HG03108 (cell line): ENCODE measurements at regions not wholly inside any gene's neighbourhood (a gene's known extent, or its start where the extent isn't known, plus 50 kb on each side); places are given as distances from the start of the nearest gene placed in this dataset.
"Not testable (repeated sequence)": the region's sequence is repeated elsewhere in the genome, so short reads cannot be mapped to it uniquely, and the experiment has no call there.

ENCODE experiments used
- ATAC-seq: cut with Tn5 transposase; IDR thresholded peaks from one replicate; pipeline ENCODE4 v1.9.1; 2021; ENCODE audit warnings: moderate library complexity; ENCODE audit not compliant: unreplicated experiment

DNA sequence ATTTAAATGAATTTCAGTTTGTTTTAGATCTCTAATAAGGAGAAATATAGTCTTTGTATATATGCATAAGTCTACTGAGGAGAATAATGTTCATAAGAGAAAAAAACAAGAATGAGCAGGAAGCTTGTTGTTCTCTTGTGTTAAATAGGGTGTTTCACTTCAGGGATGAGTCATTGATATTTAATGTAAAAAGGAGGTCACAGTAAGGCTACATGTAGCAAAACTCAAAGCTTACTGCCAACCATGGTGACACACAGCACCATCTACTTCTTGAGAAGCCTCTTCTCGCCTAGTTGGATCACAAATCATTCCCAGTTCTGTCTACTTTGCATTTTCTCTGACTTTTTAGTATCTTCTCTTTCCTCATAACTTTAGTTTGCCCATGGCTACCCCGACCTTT, 1466.0 kb upstream of the C9orf72 start:
- ATAC-seq = no peak

DNA sequence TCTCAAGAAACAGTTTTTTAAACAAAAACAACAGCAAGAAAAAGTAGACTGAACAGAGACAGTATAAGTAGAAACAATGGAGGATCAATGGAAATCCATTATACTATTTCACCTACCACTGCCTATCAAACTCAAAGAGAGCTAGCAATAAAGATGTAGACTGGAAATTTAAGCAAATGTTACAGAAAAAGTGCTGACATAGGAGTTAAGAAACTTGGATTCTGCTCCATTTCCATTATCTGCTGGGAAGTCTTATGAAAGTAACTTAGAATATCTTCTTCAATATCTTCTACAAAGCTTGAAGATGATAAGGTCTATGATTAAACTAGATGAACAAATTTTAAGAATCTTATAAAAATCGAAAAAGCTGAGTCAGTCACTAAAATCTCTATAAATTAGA, 1469.8 kb upstream of the C9orf72 start:
- no peak for ATAC-seq

DNA sequence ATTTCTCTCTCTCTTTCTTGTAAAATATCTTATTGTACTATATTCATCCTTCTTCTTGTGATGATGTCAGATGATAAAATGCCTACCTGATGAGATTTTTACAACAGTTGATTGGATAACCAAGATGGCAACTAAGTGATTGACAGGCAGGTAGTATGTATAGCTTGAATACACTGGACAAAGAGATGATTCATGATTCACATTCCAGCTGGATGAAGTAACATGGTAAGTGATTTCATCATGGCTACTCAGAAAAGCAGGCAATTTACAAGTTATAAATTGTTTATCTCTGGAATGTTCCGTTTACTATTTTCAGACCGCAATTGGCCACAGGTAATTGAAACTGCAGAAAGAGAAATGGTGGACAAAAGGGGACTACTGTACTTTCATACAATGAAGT, 1471.7 kb upstream of the C9orf72 start:
- ATAC-seq = no peak

DNA sequence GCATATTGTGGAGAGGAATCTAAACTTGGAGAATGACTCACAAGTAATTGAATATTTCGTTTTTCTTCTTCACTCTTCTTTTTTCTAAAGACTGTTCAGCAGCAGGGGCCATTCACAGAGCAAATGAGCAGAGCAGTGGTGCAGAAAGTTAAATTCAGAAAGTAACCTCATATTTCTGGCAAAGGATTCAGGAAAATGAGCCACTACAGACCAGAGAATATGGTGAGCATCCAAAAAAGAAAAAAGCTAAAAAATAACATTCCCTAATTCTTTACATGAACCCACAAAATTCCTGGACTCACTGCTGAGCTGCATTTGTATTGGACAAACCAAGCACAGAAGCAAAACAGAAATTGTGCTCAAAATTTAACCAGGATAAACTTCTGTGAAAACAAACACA, 1486.8 kb upstream of the C9orf72 start:
- no peak for ATAC-seq

DNA sequence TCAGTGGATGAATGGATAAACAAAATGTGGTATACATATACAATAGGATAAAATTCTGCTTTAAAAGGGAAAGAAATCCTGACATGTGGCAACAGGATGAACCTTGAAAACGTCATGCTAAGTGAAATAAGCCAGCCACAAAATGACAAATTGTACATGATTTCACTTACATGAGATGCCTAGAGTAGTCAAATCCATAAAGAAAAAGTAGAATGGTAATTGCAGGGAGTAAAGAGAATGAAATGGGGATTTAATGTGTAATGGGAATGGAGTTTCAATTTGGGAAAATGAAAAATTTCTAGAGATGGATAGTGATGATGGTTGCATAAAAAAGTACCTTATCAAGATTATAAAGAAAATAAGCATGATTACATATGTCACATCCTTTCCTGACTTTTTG, 1489.2 kb upstream of the C9orf72 start:
- no peak for ATAC-seq

DNA sequence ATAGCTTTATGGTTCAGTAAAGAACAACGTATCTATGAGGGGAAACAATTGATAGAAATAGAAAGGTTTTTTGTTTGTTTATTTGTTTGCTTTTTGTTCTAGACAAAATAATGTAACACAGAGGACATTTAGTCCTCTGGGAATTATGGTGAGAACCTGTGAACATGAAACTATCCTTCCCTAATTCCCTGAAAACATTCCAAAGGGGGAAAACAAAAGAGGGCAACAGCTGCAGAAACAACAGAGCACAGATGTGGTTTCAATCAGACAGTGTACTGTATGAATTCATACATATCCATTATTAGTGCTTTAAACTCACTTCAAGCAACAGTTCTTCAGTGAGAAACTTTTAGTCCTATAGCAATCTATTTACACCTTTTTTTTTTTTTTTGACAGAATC, 1489.8 kb upstream of the C9orf72 start:
- no peak for ATAC-seq

DNA sequence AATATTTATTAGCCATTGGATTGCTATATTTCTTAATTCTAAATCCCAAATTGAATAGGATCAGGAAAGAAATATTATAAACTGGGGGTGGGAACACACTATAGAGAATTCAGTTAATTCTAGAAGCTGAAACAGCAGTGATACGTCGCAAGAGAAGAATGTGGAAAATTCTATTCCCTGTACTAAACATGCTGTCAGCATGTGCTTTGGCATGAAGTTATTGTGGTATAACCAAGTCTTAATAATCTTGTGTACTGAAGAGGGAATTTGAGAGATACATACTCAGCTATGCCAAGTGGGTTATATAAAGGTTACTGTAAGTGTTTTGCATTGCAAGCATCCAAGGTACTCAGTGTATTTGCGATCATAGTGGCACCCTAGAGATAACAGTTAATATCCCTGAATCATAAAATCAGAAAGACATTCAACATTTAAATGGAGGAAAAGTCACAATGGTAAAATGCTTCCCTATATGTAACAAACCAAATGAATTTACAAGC, 1492.9 kb upstream of the C9orf72 start:
- no peak for ATAC-seq

DNA sequence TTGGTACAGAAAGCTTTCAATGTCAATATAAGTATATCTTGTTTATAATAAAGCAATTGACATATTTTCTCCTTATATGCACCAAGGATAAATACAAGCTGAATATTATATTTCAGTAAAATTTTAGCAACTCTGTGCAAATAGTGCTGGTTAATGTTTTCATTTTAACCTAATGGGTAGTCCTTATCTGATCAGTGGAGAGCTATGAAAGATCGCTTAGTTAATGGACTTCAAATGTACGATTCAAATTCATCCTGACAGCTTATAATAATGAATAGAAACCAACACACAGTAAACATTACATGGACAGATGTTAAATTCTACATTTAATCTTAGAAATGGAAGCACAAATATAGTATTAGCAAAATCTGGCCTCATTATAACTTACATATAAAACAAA, 1495.2 kb upstream of the C9orf72 start:
- no peak for ATAC-seq

DNA sequence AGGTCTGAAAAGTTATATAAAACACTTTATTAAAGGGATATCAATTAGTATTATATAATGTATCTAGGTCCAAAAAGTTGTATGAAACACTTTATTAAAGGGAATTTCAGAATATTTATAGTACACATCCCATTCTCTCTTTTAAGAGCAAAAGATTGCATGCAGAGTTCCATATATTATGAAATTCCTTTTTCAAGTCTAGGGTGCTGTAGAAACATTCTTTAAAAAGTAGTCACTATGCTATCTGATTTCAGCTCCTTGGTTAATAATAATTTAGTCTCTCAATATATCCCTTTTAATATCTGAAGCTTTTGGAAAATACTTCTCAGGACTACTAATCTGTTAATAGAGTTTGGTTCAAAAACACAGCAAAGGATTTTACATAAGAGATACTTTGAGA, 1496.1 kb upstream of the C9orf72 start:
- no peak for ATAC-seq

DNA sequence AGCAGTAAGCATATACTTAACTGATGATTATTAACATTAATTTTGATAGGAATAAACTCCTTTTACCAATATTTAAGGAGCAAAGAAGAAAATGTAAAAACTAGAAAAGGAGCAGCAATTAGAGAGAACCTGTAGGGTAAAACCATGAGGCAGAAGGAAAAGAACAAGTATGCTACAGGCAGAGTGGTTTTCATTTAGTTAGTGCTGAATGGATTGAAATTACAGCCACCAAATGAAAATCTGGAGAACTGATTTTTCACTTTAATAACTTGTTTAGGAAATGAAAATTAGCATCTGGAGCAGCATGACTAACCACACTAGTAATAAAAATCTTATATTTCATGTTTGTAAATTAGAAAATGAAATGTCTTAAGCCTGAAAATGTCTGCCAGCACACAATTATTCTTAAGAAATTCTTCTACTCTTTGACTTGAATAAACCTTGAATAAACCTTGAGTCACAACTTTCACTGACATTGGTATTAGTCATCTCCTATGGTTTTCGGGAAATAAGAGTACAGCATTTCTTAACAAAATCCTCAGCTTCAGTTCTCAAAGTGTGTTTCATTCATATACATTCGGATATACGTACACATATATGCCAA, 1504.9 kb upstream of the C9orf72 start:
- no peak for ATAC-seq

DNA sequence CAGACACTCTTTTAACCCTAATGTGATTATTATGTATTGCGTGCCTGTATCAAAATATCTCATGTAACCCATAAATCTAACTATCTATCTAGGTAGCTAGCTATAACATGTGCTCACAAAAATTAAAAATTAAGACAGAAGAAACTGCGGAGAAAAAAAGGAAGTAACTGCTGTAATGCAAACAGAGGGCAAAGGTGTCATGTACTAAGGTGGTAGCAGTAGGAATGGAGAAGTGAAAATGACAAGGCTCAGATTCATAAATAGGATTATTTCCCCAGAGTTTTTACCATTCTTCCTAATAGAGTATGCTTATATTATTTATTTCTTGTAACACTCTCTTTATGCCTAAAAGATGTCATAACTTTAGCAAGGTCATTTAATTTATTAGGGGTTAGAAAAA, 1527.5 kb upstream of the C9orf72 start:
- ATAC-seq = no peak

DNA sequence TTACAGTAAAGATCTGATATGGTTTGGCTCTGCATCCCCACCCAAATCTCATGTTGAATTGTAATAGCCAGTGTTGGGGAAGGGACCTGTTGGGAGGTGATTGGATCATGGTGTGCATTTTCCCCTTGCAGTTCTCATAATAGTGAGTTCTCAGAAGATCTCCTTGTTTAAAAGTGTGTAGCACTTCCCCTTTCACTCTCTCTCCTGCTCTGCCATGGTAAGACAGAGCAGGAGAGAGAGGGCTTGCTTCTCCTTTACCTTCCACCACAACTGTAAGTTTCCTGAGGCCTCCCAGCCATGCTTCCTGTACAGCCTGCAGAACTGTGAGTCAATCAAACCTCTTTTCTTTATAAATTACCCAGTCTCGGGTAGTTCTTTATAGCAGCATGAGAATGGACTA, 1530.9 kb upstream of the C9orf72 start:
- not testable (repeated sequence) for ATAC-seq

DNA sequence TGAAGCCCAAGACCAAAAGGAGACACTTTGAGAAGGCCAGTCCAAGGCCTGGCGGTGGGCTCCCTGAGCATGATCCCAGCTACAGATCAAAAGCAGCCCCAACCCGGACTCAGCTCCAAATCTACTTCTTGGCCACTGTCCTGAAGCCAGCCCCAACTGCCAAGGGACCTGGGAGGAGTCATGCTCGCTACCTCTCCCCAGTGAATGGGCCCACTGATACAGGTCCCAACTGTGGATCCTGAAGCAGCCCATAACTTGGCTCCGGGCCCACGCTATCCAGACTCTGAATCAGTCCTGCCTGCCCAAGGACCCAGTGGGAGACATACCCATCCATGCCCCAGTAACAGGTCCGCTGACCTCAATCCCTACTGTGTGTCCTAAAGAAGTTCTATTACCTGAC, 1545.3 kb upstream of the C9orf72 start:
- no peak for ATAC-seq

DNA sequence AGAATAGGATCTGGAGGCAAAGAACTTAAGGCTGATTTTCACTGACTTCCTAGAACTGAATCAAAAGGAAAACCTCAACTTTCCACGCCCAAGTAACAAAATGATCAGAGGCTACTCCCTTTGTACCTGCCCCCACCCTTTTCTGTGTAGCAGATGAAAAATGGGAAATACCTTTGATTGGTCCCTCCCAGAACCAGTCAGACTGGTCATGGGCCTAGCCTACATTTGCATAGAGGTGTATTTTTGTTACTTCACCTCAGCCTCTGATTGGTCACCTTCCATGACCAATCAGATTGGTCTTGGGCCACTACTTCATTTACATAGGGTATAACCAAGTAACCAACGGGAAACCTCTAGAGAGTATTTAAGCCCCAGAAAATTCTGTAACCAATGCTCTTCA, 1553.5 kb upstream of the C9orf72 start:
- ATAC-seq = no peak

DNA sequence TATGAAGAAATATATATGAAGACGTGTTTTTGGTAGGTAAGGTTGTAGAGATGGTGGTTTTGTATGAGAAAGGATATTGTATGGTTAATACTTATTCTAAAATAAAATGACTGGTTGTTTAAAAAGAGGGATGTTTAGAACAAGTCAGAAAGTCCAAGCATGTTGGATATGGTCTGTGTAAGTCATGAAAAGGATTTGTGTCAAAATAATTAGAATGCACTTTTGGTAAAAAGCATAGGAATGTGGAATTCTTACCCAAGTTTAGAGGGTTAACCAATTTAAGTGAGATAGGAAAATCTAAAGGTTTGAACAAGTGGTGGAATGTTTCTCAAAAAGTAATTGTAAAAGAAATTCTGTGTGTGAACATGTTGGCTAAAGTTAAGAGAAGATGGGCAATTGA, 1556.5 kb upstream of the C9orf72 start:
- no peak for ATAC-seq

DNA sequence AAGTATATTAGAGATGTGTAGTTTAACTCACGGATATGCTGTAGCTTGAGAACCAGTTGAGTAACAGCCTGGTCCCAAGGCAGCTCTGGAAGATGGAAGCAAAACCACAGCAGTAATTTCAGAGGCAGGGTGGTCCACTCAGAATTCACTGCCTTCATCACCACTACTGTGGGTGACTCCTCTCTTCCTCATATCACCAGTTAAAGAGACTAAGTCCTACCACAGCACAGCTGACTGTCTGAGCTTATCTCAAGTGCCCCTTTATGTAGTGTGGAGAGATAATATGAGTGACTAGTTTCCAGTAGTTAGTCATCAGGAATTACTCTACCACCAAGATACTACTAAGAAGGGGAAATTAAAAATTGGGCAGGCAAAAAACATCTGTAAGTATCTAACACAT, 1571.2 kb upstream of the C9orf72 start:
- no peak for ATAC-seq

DNA sequence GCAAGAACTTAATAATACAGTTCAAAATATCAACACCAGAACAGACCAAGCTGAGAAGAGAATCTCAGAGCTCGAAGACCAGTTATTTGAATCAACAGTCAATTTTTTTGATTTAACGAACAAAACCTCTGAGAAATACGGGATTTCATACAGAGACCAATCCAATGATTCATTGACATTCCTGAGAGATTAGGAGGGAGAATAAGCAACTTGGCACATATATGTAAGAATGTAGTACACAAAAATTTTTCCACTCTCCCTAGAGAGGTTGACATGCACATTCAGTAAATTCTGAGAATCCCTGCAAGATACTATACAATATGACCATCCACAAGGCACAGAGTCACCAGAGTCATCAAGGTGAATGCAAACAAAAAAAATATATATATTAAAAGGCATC, 1577.3 kb upstream of the C9orf72 start:
- ATAC-seq = no peak

DNA sequence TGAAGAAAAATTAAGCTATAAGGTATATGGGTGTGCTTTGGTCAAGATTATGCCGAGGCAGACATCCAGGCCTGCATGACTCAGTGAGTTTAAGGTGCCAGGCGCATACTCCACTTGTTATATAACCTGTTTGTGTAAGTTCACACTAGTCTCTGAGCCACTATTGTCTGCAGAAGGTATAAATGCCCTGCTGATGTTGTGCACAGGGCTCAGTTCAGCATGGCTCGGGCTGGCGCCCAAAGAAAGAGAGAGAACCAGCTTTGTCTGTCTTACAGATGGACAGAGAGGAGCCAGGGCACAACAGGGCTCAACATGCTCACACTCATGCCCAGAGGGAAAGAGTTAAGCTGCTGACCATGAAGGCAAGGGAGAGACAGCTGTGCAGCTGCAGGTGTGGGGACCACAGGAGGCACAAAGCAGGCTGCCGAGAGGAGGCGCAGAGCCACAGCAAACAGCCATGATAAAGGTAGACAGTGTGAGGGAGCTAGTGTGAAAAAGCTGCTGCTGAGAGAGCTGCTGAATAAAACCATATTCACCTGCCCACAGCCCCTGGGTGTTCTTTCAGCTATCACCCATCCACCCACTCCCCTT, 1587.6 kb upstream of the C9orf72 start:
- ATAC-seq = no peak

DNA sequence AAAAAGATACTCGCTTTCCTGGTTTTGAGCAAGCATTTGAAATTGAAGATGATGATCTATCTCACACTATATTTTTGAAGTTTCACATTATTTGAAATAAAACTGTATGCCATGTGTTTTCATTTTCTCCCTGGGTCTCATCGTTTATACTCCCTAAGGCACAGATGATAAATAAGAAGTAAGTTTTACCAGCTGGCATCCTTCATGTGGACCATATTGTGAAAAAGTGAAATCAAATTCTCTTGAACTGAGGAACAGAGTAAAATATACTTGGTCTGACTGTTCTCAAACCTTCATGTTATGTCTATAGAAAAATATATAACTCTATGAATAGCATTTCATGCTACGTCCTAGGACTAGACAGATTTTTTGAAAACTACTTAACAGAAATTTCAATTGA, 1600.9 kb upstream of the C9orf72 start:
- no peak for ATAC-seq

DNA sequence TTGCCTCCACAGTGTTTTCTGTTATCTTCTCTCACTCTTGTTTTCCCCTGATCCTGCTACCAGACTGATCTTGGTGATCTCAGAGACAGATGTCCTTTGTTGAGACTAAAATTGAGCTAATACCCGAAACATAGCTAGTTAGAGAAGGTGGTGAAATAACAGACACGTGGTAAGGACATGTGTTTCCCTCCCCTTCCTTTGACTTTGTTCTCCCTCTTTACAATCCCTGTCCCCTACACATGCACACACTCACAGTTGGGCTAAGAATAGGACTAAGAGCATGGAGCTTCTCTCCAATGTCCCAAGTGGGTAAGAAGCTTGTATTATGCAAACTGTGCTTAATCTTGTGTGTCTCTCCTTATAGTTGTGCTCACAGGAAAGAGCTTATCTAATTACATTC, 1603.0 kb upstream of the C9orf72 start:
- no peak for ATAC-seq

DNA sequence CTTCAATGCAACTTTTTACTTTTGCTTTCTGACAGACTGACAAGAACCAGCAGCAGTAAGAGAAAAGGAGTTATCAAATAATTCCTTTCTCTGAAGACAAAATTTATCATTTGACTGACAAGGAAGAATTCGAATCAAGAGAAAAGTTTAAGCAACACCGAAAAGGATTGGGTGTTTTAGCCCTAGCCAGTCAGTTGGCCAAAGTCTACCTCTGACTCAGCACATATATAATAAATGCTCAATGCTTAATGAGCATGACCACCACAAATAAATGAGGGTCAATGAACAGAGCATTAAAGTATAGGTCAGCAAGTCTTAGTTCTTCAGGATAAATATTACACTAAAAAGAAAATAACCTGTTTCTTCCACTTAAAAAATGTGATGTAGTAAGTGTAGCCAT, 1603.5 kb upstream of the C9orf72 start:
- no peak for ATAC-seq

DNA sequence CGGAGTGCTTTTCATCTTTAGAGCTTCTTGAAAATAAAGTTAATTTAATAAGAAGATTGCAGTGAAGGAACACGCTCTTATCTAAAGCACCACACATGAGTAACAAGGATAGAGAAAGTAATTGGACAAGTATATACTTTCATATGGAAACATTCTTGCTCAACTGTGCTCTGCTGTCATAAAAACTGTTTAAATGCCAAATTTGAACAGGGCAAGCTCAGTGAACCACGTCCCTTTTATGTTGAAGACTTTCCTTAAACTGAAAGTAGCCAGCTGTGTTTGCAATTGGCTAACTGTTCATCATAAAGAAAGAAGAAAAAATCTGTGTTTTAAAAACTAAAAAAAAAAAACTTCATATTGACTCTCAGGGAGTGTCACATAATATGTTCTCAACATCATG, 1610.7 kb upstream of the C9orf72 start:
- no peak for ATAC-seq

DNA sequence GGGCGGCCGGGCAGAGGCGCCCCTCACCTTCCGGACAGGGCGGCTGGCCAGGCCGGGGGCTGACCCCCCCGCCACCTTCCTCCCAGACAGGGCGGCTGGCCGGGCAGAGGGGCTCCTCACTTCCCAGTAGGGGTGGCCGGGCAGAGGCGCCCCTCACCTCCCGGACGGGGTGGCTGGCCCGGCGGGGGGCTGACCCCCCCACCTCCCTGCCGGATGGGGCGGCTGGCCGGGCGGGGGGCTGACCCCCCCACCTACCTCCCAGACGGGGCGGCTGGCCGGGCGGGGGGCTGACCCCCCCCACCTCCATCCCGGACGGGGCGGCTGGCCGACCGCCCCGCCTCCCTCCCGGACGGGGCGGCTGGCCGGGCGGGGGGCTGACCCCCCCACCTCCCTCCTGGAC, 1615.5 kb upstream of the C9orf72 start:
- ATAC-seq = not testable (repeated sequence)
